ENCODE measurements at regions not wholly inside any gene's neighbourhood (a gene's known extent, or its start where the extent isn't known, plus 50 kb on each side); places are given as distances from the start of the nearest gene placed in this dataset.
"Not testable (repeated sequence)": the region's sequence is repeated elsewhere in the genome, so short reads cannot be mapped to it uniquely, and the experiment has no call there.

GRCh38 chr1:194618101-194618500 lies 1431.7 kb upstream of the B3GALT2 start:
- TF ChIP-seq PAX5 (IDR thresholded peaks at IDR 0.05; ENCODE audit: insufficient read depth, low read length, severe bottlenecking) (no peak), POU2F2 (IDR thresholded peaks at IDR 0.05; ENCODE audit: low read depth, low read length) (no peak), SPI1 (IDR thresholded peaks at IDR 0.05; ENCODE audit: low read depth, low read length) (no peak), POLR2A (IDR thresholded peaks at IDR 0.05; ENCODE audit: low read depth, low read length) (no peak), TAF1 (IDR thresholded peaks at IDR 0.05; ENCODE audit: low read depth, low read length) (no peak), POLR2AphosphoS5 (IDR thresholded peaks at IDR 0.05; ENCODE audit: low read depth, low read length) (no peak)
- no peak for DNase-seq (ENCODE audit: insufficient read length, low spot score)
- no peak for FAIRE-seq

- DNase-seq (ENCODE audit: insufficient read length, low spot score); FAIRE-seq: not testable (repeated sequence)
Observed at GRCh38 chr1:194617272-194617671, 1430.9 kb upstream of the B3GALT2 start.

DNA sequence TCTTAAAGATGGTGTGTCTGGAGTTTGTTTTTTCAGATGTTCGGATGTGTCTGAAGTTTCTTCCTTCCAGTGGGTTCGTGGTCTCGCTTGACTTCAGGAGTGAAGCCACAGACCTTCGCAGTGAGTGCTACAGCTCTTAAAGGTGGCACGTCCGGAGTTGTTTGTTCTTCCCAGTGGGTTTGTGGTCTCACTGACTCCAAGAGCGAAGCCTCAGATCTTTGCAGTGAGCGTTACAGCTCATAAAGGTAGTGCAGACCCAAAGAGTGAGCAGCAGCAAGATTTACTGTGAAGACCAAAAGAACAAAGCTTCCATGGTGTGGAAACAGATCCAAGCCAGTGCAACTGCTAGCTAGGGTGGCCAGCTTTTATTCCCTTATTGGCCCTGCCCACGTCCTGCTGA lies 1430.4 kb upstream of the B3GALT2 start:
- DNase-seq (ENCODE audit: insufficient read length, low spot score), result no peak
- no peak for FAIRE-seq
- TF ChIP-seq SPI1 (IDR thresholded peaks at IDR 0.05; ENCODE audit: low read depth, low read length) (no peak), POLR2A (IDR thresholded peaks at IDR 0.05; ENCODE audit: low read depth, low read length) (no peak), POLR2AphosphoS5 (IDR thresholded peaks at IDR 0.05; ENCODE audit: low read depth, low read length) (no peak), TAF1 (IDR thresholded peaks at IDR 0.05; ENCODE audit: low read depth, low read length) (no peak), PAX5 (IDR thresholded peaks at IDR 0.05; ENCODE audit: insufficient read depth, low read length, severe bottlenecking) (no peak), POU2F2 (IDR thresholded peaks at IDR 0.05; ENCODE audit: low read depth, low read length) (no peak)

DNA sequence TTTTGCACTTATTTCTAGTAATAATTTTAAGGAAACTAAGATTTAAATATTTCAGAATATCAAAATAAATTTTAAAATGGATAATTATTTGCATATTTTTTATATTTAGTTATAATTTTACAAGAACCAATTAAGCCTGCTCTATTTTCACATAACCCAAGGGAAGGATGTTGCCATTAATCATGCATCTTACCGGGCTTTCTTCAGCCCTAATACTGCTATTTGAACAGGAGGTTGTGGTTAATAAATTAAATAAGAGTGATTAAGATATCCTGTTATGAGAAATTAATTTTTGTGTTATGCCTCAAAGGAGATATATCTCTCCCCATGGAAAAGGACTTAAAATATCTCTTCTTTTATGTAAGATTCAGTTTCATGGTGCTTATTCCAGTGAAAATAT lies 1415.8 kb upstream of the B3GALT2 start:
- DNase-seq (ENCODE audit: insufficient read length, low spot score) (no peak), FAIRE-seq (no peak)
- TF ChIP-seq POLR2AphosphoS5 (IDR thresholded peaks at IDR 0.05; ENCODE audit: low read depth, low read length) (no peak), PAX5 (IDR thresholded peaks at IDR 0.05; ENCODE audit: insufficient read depth, low read length, severe bottlenecking) (no peak), POLR2A (IDR thresholded peaks at IDR 0.05; ENCODE audit: low read depth, low read length) (no peak), TAF1 (IDR thresholded peaks at IDR 0.05; ENCODE audit: low read depth, low read length) (no peak), SPI1 (IDR thresholded peaks at IDR 0.05; ENCODE audit: low read depth, low read length) (no peak), POU2F2 (IDR thresholded peaks at IDR 0.05; ENCODE audit: low read depth, low read length) (no peak)

DNA sequence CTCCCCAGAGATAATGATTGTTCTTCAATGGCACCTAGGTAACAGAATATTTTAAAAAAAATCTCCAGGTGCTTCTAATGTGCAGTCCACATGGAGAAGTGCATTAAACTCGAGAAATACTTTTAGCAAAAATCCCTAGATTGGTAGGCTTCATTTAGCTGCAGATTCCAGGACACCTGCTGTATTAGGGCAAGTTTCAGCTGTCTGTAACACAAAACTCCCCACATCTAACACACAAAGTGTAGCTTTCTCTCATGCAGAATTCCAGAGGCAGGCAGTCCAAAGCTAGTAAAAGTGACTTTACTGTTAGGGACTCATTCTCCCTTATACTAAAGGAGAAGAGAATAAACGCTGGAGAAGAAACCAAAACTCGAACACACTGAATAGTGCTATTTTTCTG lies 1414.3 kb upstream of the B3GALT2 start:
- no peak for TF ChIP-seq POLR2AphosphoS5 (IDR thresholded peaks at IDR 0.05; ENCODE audit: low read depth, low read length)
- no peak for TF ChIP-seq POU2F2 (IDR thresholded peaks at IDR 0.05; ENCODE audit: low read depth, low read length)
- TF ChIP-seq POLR2A (IDR thresholded peaks at IDR 0.05; ENCODE audit: low read depth, low read length), result no peak
- no peak for TF ChIP-seq PAX5 (IDR thresholded peaks at IDR 0.05; ENCODE audit: insufficient read depth, low read length, severe bottlenecking)
- no peak for TF ChIP-seq SPI1 (IDR thresholded peaks at IDR 0.05; ENCODE audit: low read depth, low read length)
- TF ChIP-seq TAF1 (IDR thresholded peaks at IDR 0.05; ENCODE audit: low read depth, low read length), result no peak
- DNase-seq (ENCODE audit: insufficient read length, low spot score) (no peak), FAIRE-seq (no peak)

DNA sequence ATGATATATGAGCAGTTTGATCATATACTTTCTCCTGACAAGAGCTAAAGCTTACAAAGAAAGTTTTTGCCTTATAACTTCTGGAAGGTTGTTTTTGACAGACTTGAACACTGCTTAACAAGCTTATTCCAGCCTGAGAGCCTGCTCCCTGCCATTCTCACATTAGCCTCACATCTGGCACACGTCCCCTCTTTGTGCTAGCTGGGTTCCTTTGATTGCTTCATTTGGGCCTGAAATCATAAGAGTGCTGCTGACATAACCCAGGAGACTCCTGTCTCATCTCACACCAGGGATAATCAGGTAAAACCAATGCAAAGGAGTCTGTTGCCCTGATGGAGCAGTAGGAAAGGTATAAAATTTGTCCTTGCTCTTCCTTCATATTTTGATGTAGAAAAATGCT lies 1411.7 kb upstream of the B3GALT2 start:
- no peak for DNase-seq (ENCODE audit: insufficient read length, low spot score)
- no peak for FAIRE-seq
- TF ChIP-seq PAX5 (IDR thresholded peaks at IDR 0.05; ENCODE audit: insufficient read depth, low read length, severe bottlenecking) (no peak), SPI1 (IDR thresholded peaks at IDR 0.05; ENCODE audit: low read depth, low read length) (no peak), POLR2A (IDR thresholded peaks at IDR 0.05; ENCODE audit: low read depth, low read length) (no peak), POLR2AphosphoS5 (IDR thresholded peaks at IDR 0.05; ENCODE audit: low read depth, low read length) (no peak), POU2F2 (IDR thresholded peaks at IDR 0.05; ENCODE audit: low read depth, low read length) (no peak), TAF1 (IDR thresholded peaks at IDR 0.05; ENCODE audit: low read depth, low read length) (no peak)

DNA sequence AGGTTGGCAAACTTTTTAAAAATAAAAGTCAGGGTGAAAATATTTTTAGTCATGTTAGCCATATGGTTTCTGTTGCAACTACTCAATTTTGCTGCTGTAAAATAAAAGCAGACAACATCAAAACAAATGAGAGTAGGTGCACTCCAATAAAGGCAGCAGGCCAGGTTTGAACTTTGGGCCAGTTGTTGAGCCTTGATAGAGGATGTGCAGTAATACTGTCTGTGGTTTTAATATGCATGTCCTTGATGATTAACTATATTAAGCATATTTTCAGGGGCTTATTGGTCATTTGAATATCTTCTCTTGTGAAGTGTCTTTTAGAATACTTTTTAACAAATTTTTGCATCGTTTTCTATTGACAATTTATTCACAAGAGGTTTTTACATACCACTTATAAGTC lies 1399.9 kb upstream of the B3GALT2 start:
- TF ChIP-seq PAX5 (IDR thresholded peaks at IDR 0.05; ENCODE audit: insufficient read depth, low read length, severe bottlenecking) (no peak), POLR2AphosphoS5 (IDR thresholded peaks at IDR 0.05; ENCODE audit: low read depth, low read length) (no peak), TAF1 (IDR thresholded peaks at IDR 0.05; ENCODE audit: low read depth, low read length) (no peak), POU2F2 (IDR thresholded peaks at IDR 0.05; ENCODE audit: low read depth, low read length) (no peak), SPI1 (IDR thresholded peaks at IDR 0.05; ENCODE audit: low read depth, low read length) (no peak), POLR2A (IDR thresholded peaks at IDR 0.05; ENCODE audit: low read depth, low read length) (no peak)
- no peak for DNase-seq (ENCODE audit: insufficient read length, low spot score)
- FAIRE-seq, result no peak

- FAIRE-seq (no peak), DNase-seq (ENCODE audit: insufficient read length, low spot score) (no peak)
- TF ChIP-seq POU2F2 (IDR thresholded peaks at IDR 0.05; ENCODE audit: low read depth, low read length) (no peak), PAX5 (IDR thresholded peaks at IDR 0.05; ENCODE audit: insufficient read depth, low read length, severe bottlenecking) (no peak), TAF1 (IDR thresholded peaks at IDR 0.05; ENCODE audit: low read depth, low read length) (no peak), POLR2AphosphoS5 (IDR thresholded peaks at IDR 0.05; ENCODE audit: low read depth, low read length) (no peak), POLR2A (IDR thresholded peaks at IDR 0.05; ENCODE audit: low read depth, low read length) (no peak), SPI1 (IDR thresholded peaks at IDR 0.05; ENCODE audit: low read depth, low read length) (no peak)
Observed at GRCh38 chr1:194584052-194584451, 1397.6 kb upstream of the B3GALT2 start.

DNA sequence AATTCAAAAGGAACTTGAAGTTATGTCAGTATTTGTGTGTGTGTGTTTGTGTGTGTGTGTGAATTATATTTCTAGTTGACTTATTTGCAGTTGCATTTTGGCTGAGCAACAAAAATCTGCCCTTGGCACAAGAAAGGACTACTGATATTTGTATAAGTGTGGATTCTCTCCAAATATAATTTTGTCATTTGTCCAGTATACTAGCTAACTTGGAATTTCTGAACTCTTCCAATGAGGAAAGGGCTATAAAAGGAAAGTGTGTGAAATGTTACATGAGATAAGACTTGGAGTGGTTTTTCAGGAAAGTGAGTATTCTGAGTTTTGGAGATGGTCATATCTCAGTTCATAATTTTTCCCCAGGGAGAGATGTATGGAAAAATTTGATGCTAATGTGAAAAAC lies 1384.1 kb upstream of the B3GALT2 start:
- no peak for TF ChIP-seq SPI1 (IDR thresholded peaks at IDR 0.05; ENCODE audit: low read depth, low read length)
- TF ChIP-seq POU2F2 (IDR thresholded peaks at IDR 0.05; ENCODE audit: low read depth, low read length), result no peak
- no peak for TF ChIP-seq TAF1 (IDR thresholded peaks at IDR 0.05; ENCODE audit: low read depth, low read length)
- TF ChIP-seq POLR2AphosphoS5 (IDR thresholded peaks at IDR 0.05; ENCODE audit: low read depth, low read length), result no peak
- TF ChIP-seq POLR2A (IDR thresholded peaks at IDR 0.05; ENCODE audit: low read depth, low read length), result no peak
- no peak for TF ChIP-seq PAX5 (IDR thresholded peaks at IDR 0.05; ENCODE audit: insufficient read depth, low read length, severe bottlenecking)
- FAIRE-seq, result no peak

GRCh38 chr1:194568610-194569009 lies 1382.2 kb upstream of the B3GALT2 start:
- no peak for DNase-seq (ENCODE audit: insufficient read length, low spot score)
- FAIRE-seq, result no peak
- TF ChIP-seq TAF1 (IDR thresholded peaks at IDR 0.05; ENCODE audit: low read depth, low read length), result no peak
- no peak for TF ChIP-seq PAX5 (IDR thresholded peaks at IDR 0.05; ENCODE audit: insufficient read depth, low read length, severe bottlenecking)
- TF ChIP-seq POLR2A (IDR thresholded peaks at IDR 0.05; ENCODE audit: low read depth, low read length), result no peak
- TF ChIP-seq SPI1 (IDR thresholded peaks at IDR 0.05; ENCODE audit: low read depth, low read length), result no peak
- TF ChIP-seq POU2F2 (IDR thresholded peaks at IDR 0.05; ENCODE audit: low read depth, low read length), result no peak
- no peak for TF ChIP-seq POLR2AphosphoS5 (IDR thresholded peaks at IDR 0.05; ENCODE audit: low read depth, low read length)

More for the DNA sequence above, 1384.1 kb upstream of the B3GALT2 start:
- no peak for DNase-seq (ENCODE audit: insufficient read length, low spot score)
